Astrocyte of the hippocampus (primary cell): ENCODE measurements at regions not wholly inside any gene's neighbourhood (a gene's known extent, or its start where the extent isn't known, plus 50 kb on each side); places are given as distances from the start of the nearest gene placed in this dataset.
A peak's percentile ranks its signal among the peaks of the same experiment; 100 is the strongest.
"Not testable (repeated sequence)": the region's sequence is repeated elsewhere in the genome, so short reads cannot be mapped to it uniquely, and the experiment has no call there.

Experiments used
- DNase-seq: peaks from one replicate; pipeline ENCODE4 v3.0.0; 2011; ENCODE audit warnings: low read depth, low spot score

DNA sequence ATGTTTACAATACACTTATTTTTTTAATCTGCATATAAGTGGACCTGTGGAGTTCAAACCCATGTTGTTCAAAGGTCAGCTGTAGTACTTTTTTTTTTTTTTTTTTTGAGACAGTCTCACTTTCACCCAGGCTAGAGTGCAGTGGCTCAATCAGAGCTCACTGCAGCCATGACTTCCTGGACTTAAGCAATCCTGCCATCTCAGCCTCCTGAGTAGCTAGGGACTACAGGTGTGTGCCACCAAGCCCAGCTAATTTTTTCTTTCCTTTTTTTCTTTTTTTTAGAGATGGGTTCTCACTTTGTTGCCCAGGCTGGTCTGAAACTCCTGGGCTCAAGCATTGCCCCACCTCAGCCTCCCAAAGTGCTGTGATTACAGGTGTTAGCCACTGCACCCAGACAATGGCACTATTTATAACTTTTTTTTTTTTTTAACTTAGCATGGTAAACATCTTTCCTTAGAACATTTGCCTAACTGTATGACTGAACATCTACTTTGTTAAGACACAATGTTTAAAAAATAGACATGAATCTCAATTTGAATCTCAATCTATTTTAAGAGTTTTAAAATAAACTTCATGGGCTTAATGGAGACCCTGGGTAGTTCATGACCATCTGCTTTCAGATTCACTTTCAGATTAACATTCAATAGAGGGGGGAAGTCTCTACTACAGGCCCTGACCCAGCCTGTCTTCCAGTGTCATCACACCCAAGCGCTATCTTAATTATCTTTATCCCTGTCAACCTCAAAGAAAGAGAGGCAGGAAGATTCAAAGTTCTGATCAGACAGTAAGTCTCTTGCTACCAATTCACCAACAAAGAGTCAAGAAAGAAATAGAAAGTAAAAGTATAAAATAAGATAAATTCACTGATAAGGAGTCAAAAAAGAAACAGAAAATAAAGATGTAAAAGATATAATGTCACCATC, 97.7 kb upstream of the DOCK9 start:
- no peak for DNase-seq

DNA sequence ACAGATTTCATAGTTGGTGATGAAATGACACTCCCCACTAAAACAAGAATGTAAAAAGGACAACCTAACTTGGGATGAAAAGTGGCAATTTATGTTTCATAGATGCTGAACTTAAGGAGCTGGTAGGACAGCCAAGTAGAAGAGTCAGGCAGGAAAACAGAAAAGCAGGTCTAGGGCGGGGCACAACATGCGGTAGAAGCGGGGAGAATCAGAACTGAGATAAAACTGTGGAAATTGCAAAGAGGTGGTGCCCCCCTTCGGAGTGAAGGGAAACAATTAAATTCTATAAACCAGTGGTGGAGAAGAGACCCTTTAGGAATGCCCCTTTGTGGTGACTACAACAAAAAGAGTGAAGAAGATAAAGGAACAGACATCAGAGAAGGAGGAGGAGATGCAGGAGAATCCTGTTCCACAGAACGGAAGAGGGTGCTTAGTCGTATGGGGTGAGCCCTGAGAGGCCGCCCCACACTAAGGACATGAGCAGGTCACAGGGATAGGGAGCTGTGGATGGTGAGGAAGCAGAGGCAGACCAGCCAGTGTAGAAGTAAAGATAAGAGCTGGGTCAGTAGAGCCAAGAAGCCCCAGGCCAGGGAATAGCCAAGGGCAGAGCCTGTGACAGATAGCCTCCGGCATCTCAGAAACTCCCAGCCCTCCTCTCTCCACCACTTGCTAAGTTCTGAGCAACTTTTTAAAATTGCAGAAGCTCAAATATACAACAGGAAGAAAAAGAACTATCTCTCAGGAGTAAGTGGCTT, 100.3 kb upstream of the DOCK9 start:
- no peak for DNase-seq

DNA sequence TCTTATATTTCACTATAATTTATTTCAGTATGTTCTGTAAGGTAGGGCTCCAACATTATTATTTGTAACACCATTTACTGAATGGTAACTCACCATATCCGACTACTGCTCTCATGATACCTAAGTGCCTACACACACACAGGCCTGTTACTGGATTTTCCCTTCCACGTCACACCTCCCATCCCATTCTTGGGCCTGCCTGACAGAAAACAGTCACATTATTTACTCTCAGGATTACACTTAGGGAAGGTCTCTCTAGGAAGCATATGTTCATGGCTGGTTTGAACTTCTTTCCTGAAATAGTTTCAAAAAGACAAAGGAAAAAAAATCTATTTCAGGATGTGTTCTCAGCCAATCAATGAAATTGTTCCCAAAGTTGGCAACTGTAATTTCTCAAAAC, 102.3 kb upstream of the DOCK9 start:
- DNase-seq: no peak

DNA sequence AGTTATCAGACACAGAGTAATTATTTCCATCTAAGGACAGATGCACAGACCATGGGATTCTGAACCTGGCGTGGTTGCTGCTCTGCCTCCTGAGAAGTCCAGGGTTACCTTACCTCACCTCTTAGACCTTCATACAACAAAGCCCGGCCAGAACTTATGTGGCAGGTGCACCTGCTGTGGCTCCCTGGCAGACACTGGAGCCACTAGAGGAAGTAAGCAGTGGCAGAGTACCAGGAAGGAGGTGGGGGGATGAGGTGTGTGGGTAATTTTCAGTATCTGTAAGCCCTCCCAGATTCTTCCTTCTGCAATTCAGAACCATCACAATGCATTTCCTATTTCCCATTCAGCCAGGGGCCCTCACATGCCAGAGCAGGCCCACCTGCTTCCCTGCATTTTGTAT, 106.1 kb upstream of the DOCK9 start:
- DNase-seq: no peak

DNA sequence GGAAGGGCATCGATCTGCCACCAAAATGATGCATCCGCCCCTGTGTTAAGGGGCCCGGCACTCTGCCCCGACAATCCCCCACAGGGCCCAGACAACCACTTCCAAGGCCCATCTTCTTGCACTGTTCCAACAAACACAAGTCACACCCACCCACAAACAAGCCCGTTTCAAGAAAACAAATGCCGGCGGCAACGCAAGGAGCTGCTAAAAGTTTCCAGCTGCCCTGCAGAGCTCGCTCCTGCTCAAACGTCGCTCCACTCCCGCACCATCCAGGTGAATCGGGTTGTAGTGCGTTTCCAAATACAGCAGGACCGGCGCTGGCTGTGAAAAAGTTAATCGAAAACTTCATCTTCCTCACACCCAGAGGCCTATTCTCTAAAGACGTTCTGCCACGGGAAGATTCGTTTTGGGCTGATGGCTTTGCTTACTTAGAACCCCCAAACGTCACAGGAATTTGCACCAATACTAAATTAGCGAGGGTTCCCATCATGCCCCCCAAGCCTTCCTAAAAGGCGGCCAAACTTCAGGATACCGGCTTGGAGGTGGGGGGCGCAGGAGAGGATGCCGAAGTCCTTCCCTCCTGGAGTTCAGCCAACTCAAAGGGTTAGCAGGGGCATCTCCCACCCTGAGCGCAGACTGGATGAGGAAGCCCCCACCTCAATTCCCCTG, 107.4 kb upstream of the DOCK9 start:
- peak; percentile 21 for DNase-seq

GRCh38 chr13:99085808-99086266, 108.0 kb upstream of the DOCK9 start:
- no peak for DNase-seq

GRCh38 chr13:99086267-99087097, 108.6 kb upstream of the DOCK9 start:
- DNase-seq: peak; percentile 83

DNA sequence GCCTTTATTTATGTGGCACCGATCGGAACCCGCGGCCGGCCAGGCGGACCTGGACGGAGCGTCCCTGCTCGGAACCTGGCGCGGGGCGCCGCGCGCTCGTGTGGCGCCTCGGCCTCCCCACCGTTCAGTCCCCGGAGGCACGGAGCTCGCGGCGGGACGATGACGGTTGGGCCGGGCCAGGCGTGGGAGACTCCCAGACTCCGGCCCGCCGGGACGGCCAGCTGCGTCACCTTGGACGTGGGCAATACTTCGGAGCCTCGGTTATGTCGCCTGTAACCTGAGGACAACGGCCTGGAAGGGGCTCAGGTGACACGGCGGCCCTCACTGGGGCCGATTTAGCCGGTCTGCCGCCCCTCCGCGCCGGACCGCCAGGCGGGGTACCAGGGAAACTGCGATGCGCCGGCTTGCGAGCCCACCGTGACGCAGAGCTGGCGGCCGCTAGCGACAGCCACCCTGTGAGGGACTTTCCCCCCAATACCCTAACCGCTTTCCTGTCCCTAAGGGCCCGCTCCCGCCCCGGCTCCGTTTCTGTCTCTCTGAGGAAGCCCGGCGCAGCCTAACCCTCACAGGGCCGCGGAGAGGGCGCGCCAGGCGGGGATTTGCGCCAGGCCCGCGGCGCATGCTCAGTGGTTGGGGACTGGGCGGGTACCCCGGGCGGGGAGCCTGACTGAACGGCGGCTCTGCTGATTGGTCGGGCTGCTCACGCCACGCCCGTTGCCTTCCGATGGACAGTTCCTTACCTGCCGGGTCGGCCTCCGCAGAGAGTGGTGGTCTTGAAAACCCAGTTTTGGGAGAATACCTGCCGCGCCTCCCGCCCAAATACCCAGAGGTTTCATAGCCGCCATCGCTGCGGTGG, 109.5 kb upstream of the DOCK9 start:
- peak; percentile 95 for DNase-seq

- no peak for DNase-seq
Observed at GRCh38 chr13:99087954-99088491, 110.2 kb upstream of the DOCK9 start.

GRCh38 chr13:99093997-99094396, 106.7 kb upstream of the UBAC2 start:
- DNase-seq: no peak

DNA sequence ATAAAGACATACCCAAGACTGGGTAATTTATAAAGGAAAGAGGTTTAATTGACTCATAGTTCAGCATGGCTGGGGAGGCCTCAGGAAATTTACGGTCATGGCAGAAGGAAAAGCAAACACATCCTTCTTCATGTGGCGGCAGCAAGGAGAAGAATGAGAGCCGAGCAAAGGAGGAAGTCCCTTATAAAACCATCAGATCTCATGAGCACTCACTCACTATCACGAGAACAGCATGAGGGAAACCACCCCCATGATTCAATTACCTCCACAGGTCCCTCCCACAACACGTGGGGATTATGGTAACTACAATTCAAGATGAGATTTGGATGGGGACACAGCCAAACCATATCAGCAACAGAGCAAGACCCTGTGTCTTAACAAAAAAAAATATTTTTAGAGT, 98.8 kb upstream of the UBAC2 start:
- not testable (repeated sequence) for DNase-seq

DNA sequence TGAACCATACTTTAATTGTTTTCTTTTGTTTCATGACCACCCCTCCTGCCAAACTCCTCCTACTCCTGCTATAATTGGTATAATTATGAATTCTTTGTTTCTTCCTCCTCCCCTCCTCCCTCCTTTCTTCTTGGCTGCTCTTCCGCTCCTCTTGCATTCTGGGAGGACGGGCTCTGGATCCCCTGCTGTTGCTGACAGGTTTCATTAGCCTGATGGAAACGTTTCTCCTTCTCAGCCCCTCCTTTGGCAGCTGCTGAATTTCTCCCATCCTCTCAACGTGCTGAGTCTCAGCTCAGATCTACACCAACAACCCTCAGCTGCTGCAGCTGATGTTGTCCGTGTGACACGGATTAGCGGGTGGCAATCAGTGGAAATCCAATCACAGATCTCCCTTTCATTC, 97.1 kb upstream of the UBAC2 start:
- no peak for DNase-seq

DNA sequence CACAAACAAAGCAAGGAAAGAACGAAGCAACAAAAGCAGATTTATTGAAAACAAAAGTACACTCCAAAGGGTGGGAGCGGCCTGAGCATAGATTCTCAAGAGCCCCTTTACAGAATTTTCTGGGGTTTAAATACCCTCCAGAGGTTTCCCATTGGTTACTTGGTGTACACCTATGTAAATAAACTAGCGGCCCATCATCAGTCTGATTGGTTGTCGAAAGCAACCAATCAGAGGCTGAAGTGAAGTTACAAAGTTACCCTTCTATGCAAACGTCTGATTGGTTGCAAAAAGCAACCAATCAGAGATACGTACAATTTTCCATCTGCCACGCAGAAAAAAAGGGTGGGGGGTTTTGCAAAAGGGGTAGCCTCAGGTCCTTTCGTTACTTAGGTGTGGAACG, 96.3 kb upstream of the UBAC2 start:
- no peak for DNase-seq

GRCh38 chr13:99105160-99105559, 95.5 kb upstream of the UBAC2 start:
- DNase-seq: no peak

DNA sequence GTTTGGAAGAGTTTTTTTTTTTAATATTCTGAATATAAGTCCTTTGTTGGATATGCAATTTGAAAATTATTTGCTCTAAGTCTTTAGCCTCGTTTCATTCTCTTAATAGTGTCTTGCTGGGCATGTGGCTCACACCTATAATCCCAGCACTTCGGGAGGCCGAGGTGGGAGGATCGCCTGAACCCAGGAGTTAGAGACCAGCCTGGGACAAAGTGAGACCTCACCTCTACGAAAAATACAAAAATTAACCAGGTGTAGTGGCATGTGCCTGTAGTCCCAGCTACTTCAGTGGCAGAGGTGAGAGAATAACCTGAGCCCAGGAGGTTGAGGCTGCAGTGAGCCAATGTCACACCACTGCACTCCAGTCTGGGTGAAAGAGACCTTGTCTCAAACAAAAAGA, 87.3 kb upstream of the UBAC2 start:
- no peak for DNase-seq

DNA sequence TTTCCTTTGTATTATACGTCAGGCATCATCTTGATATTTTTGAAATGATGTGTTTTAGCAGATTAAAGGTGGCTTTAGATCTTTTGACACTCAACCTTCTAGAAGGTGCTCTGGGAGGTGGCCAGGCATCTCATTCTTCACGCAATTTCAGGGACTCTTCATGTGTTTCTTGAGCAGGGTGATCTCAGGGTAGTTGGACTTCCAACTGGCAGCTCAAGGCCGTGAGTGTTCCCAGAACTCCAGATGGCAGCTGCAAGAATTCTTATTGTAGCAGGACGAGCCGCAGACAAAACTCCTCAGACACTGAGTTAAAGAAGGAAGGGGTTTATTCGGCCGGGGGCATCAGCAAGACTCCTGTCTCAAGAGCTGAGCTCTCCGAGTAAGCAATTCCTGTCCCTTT, 82.5 kb upstream of the UBAC2 start:
- DNase-seq: no peak

- DNase-seq: no peak
Observed at GRCh38 chr13:99119656-99120055, 81.0 kb upstream of the UBAC2 start.

GRCh38 chr13:99120751-99121150, 79.9 kb upstream of the UBAC2 start:
- DNase-seq: no peak

GRCh38 chr13:99122171-99122570, 78.5 kb upstream of the UBAC2 start:
- DNase-seq: no peak
